HepG2 (cell line): ENCODE measurements at regions not wholly inside any gene's neighbourhood (a gene's known extent, or its start where the extent isn't known, plus 50 kb on each side); places are given as distances from the start of the nearest gene placed in this dataset.
A peak's percentile ranks its signal among the peaks of the same experiment; 100 is the strongest.

ENCODE experiments used
- ASH2L ChIP-seq: fragments of 300-600, 200-600 bp; sonication (generic); IDR thresholded peaks from 2 replicates; pipeline ENCODE4 v1.7.0; 2017; ENCODE audit warnings: low read depth, mild to moderate bottlenecking, moderate library complexity, mixed read lengths, low read length; ENCODE audit not compliant: insufficient read length
- FOXA1 ChIP-seq, 2 experiments: fragments of 450-650 bp in 1 of 2; sonication (generic) in 1 of 2; formaldehyde crosslinking in 1 of 2; IDR thresholded peaks; 2 replicates each; pipeline versions ENCODE4 v1.4.0 to v1.6.1; 2016 to 2020; ENCODE audit warnings: missing genetic modification reagents in 1 of 2
- IKZF1 ChIP-seq: fragments of 450-650 bp; IDR thresholded peaks from 2 replicates; pipeline ENCODE4 v1.7.1; 2016
- KDM4B ChIP-seq: sonication (generic); formaldehyde crosslinking; IDR thresholded peaks from 2 replicates; pipeline ENCODE4 v1.4.0; 2020; ENCODE audit warnings: missing genetic modification reagents
- NFATC3 ChIP-seq: sonication (generic); formaldehyde crosslinking; IDR thresholded peaks from 2 replicates; pipeline ENCODE4 v1.5.1; 2020; ENCODE audit warnings: mild to moderate bottlenecking, missing genetic modification reagents
- NFIC ChIP-seq: IDR thresholded peaks from 2 replicates; pipeline ENCODE4 v1.6.1; 2012; ENCODE audit warnings: mild to moderate bottlenecking, low read length, inconsistent platforms
- NR2F2 ChIP-seq: IDR thresholded peaks from 2 replicates; pipeline ENCODE4 v1.6.1; 2012; ENCODE audit warnings: low read depth, inconsistent platforms, borderline replicate concordance
- SP4 ChIP-seq: sonication (generic); formaldehyde crosslinking; IDR thresholded peaks from 2 replicates; pipeline ENCODE4 v1.8.1; 2023; ENCODE audit warnings: mild to moderate bottlenecking, missing genetic modification reagents
- ZBTB20 ChIP-seq: sonication (generic); formaldehyde crosslinking; IDR thresholded peaks from 2 replicates; pipeline ENCODE4 v1.8.1; 2023; ENCODE audit warnings: missing genetic modification reagents, low read depth, mild to moderate bottlenecking, borderline replicate concordance
- ZFP90 ChIP-seq: sonication (generic); formaldehyde crosslinking; IDR thresholded peaks from 2 replicates; pipeline ENCODE4 v1.8.0; 2022; ENCODE audit warnings: missing genetic modification reagents, mild to moderate bottlenecking, inconsistent platforms, borderline replicate concordance
- ZMYM3 ChIP-seq: sonication (generic); formaldehyde crosslinking; IDR thresholded peaks from 2 replicates; pipeline ENCODE4 v1.5.1; 2020; ENCODE audit warnings: mild to moderate bottlenecking, missing genetic modification reagents
- ZNF234 ChIP-seq: sonication (generic); formaldehyde crosslinking; conservative IDR thresholded peaks from 2 replicates; pipeline ENCODE4 v1.5.1; 2020; ENCODE audit warnings: mild to moderate bottlenecking, missing genetic modification reagents
- ZSCAN9 ChIP-seq: IDR thresholded peaks from 2 replicates; pipeline ENCODE4 v1.6.1; 2016; ENCODE audit warnings: borderline replicate concordance
- TF ChIP-seq, protein P1 (sequence below): sonication (generic); formaldehyde crosslinking; IDR thresholded peaks from 2 replicates; pipeline ENCODE4 v1.8.0; 2023; ENCODE audit warnings: mild to moderate bottlenecking, missing genetic modification reagents
- TF ChIP-seq, protein P2 (sequence below): sonication (generic); formaldehyde crosslinking; IDR thresholded peaks from 2 replicates; pipeline ENCODE4 v1.8.0; 2022; ENCODE audit warnings: mild to moderate bottlenecking, missing genetic modification reagents, borderline replicate concordance
- TF ChIP-seq, protein P3 (sequence below): sonication (generic); formaldehyde crosslinking; IDR thresholded peaks from 2 replicates; pipeline ENCODE4 v1.5.1; 2020; ENCODE audit warnings: mild to moderate bottlenecking, missing genetic modification reagents, moderate library complexity
- TF ChIP-seq, protein P4 (sequence below): sonication (generic); formaldehyde crosslinking; IDR thresholded peaks from 2 replicates; pipeline ENCODE4 v1.9.0; 2021; ENCODE audit warnings: missing genetic modification reagents, borderline replicate concordance
- TF ChIP-seq, protein P5 (sequence below): sonication (generic); formaldehyde crosslinking; IDR thresholded peaks from 2 replicates; pipeline ENCODE4 v1.5.0; 2020; ENCODE audit warnings: mild to moderate bottlenecking, missing genetic modification reagents

DNA sequence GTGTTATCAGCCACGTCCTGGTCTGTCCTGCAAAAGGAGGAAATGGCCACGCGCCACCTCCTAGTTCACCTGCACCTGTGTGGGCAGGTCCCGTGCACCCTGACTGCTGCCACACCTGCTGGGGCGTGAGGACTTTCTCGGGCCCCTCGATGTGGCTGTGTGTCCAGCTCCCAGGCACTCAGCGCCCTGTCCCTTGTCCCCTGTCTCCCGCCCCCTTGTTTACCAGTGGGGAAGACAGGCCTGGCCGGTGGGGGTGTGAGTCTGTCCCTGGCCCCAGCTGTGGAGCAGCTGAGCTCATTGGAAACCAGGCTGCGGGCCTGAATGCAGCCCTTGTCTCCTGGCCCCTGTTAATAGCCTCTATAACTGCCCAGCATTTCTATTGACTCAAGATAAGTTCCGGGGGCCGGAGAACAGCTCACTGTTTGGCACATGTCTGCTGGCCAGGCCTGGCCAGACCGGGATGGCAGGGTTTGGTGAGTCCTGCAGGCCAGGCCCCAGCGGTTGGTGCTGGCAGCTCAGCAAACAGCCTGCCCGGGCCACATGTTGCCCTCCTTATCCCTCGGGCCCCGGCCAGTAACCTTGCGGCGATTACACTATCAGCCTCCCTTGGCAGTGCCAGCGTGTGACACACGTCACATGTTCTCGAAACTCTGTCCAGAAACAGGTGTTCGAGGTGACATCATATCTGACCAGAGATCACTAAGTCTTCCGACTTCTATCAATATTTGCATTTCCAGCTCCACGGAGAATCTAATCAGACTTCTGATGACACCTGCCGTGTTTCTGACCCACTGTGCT is 52.1 kb downstream of the FOXL3 start (continued):
- no peak; the same call in 1 of the 2 replicates for TF ChIP-seq ZSCAN9 (CRISPR knock-in tag)
- TF ChIP-seq NFATC3 (CRISPR knock-in tag), result no peak
- no peak for TF ChIP-seq IKZF1
- no peak for TF ChIP-seq FOXA1 (IDR thresholded peaks at IDR 0.05)
- peak; percentile 90 for TF ChIP-seq FOXA1 (CRISPR knock-in tag; IDR thresholded peaks at IDR 0.05)
- no peak for TF ChIP-seq ZNF234
- TF ChIP-seq NFIC, result peak; percentile 30; the same call in 1 of the 2 replicates
- TF ChIP-seq ZMYM3 (CRISPR knock-in tag), result no peak
- no peak for TF ChIP-seq KDM4B
- TF ChIP-seq, protein P1, sequence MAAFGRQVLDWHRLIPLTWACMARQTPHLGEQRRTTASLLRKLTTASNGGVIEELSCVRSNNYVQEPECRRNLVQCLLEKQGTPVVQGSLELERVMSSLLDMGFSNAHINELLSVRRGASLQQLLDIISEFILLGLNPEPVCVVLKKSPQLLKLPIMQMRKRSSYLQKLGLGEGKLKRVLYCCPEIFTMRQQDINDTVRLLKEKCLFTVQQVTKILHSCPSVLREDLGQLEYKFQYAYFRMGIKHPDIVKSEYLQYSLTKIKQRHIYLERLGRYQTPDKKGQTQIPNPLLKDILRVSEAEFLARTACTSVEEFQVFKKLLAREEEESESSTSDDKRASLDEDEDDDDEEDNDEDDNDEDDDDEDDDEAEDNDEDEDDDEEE (CRISPR knock-in tag), result no peak
- peak; percentile 60; the same call in 1 of the 2 replicates for TF ChIP-seq SP4 (CRISPR knock-in tag)
- no peak for TF ChIP-seq ZBTB20
- peak; percentile 53; the same call in 1 of the 2 replicates for TF ChIP-seq NR2F2
- TF ChIP-seq, protein P2, sequence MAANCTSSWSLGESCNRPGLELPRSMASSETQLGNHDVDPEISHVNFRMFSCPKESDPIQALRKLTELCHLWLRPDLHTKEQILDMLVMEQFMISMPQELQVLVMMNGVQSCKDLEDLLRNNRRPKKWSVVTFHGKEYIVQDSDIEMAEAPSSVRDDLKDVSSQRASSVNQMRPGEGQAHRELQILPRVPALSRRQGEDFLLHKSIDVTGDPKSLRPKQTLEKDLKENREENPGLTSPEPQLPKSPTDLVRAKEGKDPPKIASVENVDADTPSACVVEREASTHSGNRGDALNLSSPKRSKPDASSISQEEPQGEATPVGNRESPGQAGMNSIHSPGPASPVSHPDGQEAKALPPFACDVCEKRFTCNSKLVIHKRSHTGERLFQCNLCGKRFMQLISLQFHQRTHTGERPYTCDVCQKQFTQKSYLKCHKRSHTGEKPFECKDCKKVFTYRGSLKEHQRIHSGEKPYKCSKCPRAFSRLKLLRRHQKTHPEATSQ, result 0 out of 2 replicates have a peak, but pooled peaks have one; percentile 62
- TF ChIP-seq, protein P3, sequence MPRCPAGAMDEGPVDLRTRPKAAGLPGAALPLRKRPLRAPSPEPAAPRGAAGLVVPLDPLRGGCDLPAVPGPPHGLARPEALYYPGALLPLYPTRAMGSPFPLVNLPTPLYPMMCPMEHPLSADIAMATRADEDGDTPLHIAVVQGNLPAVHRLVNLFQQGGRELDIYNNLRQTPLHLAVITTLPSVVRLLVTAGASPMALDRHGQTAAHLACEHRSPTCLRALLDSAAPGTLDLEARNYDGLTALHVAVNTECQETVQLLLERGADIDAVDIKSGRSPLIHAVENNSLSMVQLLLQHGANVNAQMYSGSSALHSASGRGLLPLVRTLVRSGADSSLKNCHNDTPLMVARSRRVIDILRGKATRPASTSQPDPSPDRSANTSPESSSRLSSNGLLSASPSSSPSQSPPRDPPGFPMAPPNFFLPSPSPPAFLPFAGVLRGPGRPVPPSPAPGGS (CRISPR knock-in tag), result no peak
- TF ChIP-seq ASH2L, result peak; percentile 45
- peak; percentile 52; the same call in 1 of the 2 replicates for TF ChIP-seq ZFP90 (CRISPR knock-in tag)
- TF ChIP-seq, protein P4, sequence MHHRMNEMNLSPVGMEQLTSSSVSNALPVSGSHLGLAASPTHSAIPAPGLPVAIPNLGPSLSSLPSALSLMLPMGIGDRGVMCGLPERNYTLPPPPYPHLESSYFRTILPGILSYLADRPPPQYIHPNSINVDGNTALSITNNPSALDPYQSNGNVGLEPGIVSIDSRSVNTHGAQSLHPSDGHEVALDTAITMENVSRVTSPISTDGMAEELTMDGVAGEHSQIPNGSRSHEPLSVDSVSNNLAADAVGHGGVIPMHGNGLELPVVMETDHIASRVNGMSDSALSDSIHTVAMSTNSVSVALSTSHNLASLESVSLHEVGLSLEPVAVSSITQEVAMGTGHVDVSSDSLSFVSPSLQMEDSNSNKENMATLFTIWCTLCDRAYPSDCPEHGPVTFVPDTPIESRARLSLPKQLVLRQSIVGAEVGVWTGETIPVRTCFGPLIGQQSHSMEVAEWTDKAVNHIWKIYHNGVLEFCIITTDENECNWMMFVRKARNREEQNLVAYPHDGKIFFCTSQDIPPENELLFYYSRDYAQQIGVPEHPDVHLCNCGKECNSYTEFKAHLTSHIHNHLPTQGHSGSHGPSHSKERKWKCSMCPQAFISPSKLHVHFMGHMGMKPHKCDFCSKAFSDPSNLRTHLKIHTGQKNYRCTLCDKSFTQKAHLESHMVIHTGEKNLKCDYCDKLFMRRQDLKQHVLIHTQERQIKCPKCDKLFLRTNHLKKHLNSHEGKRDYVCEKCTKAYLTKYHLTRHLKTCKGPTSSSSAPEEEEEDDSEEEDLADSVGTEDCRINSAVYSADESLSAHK, result no peak
- TF ChIP-seq, protein P5, sequence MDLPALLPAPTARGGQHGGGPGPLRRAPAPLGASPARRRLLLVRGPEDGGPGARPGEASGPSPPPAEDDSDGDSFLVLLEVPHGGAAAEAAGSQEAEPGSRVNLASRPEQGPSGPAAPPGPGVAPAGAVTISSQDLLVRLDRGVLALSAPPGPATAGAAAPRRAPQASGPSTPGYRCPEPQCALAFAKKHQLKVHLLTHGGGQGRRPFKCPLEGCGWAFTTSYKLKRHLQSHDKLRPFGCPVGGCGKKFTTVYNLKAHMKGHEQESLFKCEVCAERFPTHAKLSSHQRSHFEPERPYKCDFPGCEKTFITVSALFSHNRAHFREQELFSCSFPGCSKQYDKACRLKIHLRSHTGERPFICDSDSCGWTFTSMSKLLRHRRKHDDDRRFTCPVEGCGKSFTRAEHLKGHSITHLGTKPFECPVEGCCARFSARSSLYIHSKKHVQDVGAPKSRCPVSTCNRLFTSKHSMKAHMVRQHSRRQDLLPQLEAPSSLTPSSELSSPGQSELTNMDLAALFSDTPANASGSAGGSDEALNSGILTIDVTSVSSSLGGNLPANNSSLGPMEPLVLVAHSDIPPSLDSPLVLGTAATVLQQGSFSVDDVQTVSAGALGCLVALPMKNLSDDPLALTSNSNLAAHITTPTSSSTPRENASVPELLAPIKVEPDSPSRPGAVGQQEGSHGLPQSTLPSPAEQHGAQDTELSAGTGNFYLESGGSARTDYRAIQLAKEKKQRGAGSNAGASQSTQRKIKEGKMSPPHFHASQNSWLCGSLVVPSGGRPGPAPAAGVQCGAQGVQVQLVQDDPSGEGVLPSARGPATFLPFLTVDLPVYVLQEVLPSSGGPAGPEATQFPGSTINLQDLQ (CRISPR knock-in tag), result peak; percentile 81
